NCI-H510A treated with DMSO at 0.1 percent for 48 hours (cell line): ENCODE measurements at regions not wholly inside any gene's neighbourhood (a gene's known extent, or its start where the extent isn't known, plus 50 kb on each side); places are given as distances from the start of the nearest gene placed in this dataset.
"Not testable (repeated sequence)": the region's sequence is repeated elsewhere in the genome, so short reads cannot be mapped to it uniquely, and the experiment has no call there.

Experiments used
- DNase-seq: peaks from one replicate; lab custom pipeline; 2025; lab: John Stamatoyannopoulos, UW

- DNase-seq = not testable (repeated sequence)
Observed at GRCh38 chr5:88615767-88616166, 267.2 kb downstream of the MEF2C start.

GRCh38 chr5:88613051-88613450 lies 269.9 kb downstream of the MEF2C start:
- no peak for DNase-seq

GRCh38 chr5:88610586-88610985 lies 272.4 kb downstream of the MEF2C start:
- no peak for DNase-seq

GRCh38 chr5:88607492-88607891 lies 275.5 kb downstream of the MEF2C start:
- DNase-seq = no peak

GRCh38 chr5:88606626-88607025 lies 276.4 kb downstream of the MEF2C start:
- DNase-seq = no peak

GRCh38 chr5:88606173-88606572 lies 276.8 kb downstream of the MEF2C start:
- DNase-seq = no peak

- DNase-seq = no peak
Observed at GRCh38 chr5:88602584-88602983, 280.4 kb downstream of the MEF2C start.

GRCh38 chr5:88594441-88594840 lies 288.5 kb downstream of the MEF2C start:
- DNase-seq = no peak

GRCh38 chr5:88588609-88589008 lies 294.4 kb downstream of the MEF2C start:
- DNase-seq = no peak

GRCh38 chr5:88583471-88583870 lies 299.5 kb downstream of the MEF2C start:
- DNase-seq = no peak

GRCh38 chr5:88558366-88558765 lies 289.7 kb upstream of the TMEM161B start:
- DNase-seq = no peak

- DNase-seq = no peak
Observed at GRCh38 chr5:88557881-88558280, 289.2 kb upstream of the TMEM161B start.

- no peak for DNase-seq
Observed at GRCh38 chr5:88557131-88557530, 288.5 kb upstream of the TMEM161B start.

GRCh38 chr5:88556406-88556805 lies 287.8 kb upstream of the TMEM161B start:
- no peak for DNase-seq

GRCh38 chr5:88555674-88556073 lies 287.0 kb upstream of the TMEM161B start:
- DNase-seq = no peak

GRCh38 chr5:88553986-88554385 lies 285.3 kb upstream of the TMEM161B start:
- DNase-seq = no peak

- no peak for DNase-seq
Observed at GRCh38 chr5:88553136-88553875, 284.7 kb upstream of the TMEM161B start.

GRCh38 chr5:88552426-88552825 lies 283.8 kb upstream of the TMEM161B start:
- no peak for DNase-seq

- DNase-seq = no peak
Observed at GRCh38 chr5:88551724-88552345, 283.2 kb upstream of the TMEM161B start.

- DNase-seq = no peak
Observed at GRCh38 chr5:88550736-88551135, 282.1 kb upstream of the TMEM161B start.

- no peak for DNase-seq
Observed at GRCh38 chr5:88548136-88548805, 279.6 kb upstream of the TMEM161B start.

- DNase-seq = no peak
Observed at GRCh38 chr5:88545338-88545737, 276.7 kb upstream of the TMEM161B start.

GRCh38 chr5:88544671-88545070 lies 276.0 kb upstream of the TMEM161B start:
- peak; percentile 15 for DNase-seq
